ENCODE measurements at regions not wholly inside any gene's neighbourhood (a gene's known extent, or its start where the extent isn't known, plus 50 kb on each side); places are given as distances from the start of the nearest gene placed in this dataset.
A peak's percentile ranks its signal among the peaks of the same experiment; 100 is the strongest.
"Not testable (repeated sequence)": the region's sequence is repeated elsewhere in the genome, so short reads cannot be mapped to it uniquely, and the experiment has no call there.

- Mint-ChIP-seq H3K27me3 (ENCODE audit: unreplicated experiment) (no peaks in the 10 kb centered on the region), H3K27ac (ENCODE audit: unreplicated experiment) (no peak overlapping the region), H3K9me3 (ENCODE audit: unreplicated experiment) (peaks cover 8% of the 10 kb centered on the region), H3K4me3 (ENCODE audit: unreplicated experiment) (peak overlapping the region; percentile 39), H3K36me3 (ENCODE audit: unreplicated experiment) (no peaks in the 10 kb centered on the region), H3K4me1 (ENCODE audit: unreplicated experiment) (peaks cover 24% of the 10 kb centered on the region)
- no peak for TF ChIP-seq CTCF (IDR thresholded peaks at IDR 0.05)
- DNase-seq (ENCODE audit: extremely low spot score, unreplicated experiment): no peak
Measured at GRCh38 chr5:89055695-89056085, 172.7 kb upstream of the MEF2C start.

- Mint-ChIP-seq H3K36me3 (ENCODE audit: unreplicated experiment) (peaks cover 3% of the 10 kb centered on the region), H3K27me3 (ENCODE audit: unreplicated experiment) (no peaks in the 10 kb centered on the region), H3K4me1 (ENCODE audit: unreplicated experiment) (peaks cover 24% of the 10 kb centered on the region), H3K27ac (ENCODE audit: unreplicated experiment) (no peak overlapping the region), H3K9me3 (ENCODE audit: unreplicated experiment) (peaks cover 13% of the 10 kb centered on the region), H3K4me3 (ENCODE audit: unreplicated experiment) (peak overlapping the region; percentile 39)
- DNase-seq (ENCODE audit: extremely low spot score, unreplicated experiment): no peak
- TF ChIP-seq CTCF (IDR thresholded peaks at IDR 0.05): no peak
Measured at GRCh38 chr5:89055015-89055694, 172.2 kb upstream of the MEF2C start.

GRCh38 chr5:89053547-89053946 is 170.6 kb upstream of the MEF2C start:
- Mint-ChIP-seq H3K27me3 (ENCODE audit: unreplicated experiment) (no peaks in the 10 kb centered on the region), H3K36me3 (ENCODE audit: unreplicated experiment) (peaks cover 3% of the 10 kb centered on the region), H3K27ac (ENCODE audit: unreplicated experiment) (no peak overlapping the region), H3K9me3 (ENCODE audit: unreplicated experiment) (peaks cover 17% of the 10 kb centered on the region), H3K4me1 (ENCODE audit: unreplicated experiment) (peaks cover 24% of the 10 kb centered on the region), H3K4me3 (ENCODE audit: unreplicated experiment) (no peak overlapping the region)
- no peak for DNase-seq (ENCODE audit: extremely low spot score, unreplicated experiment)
- TF ChIP-seq CTCF (IDR thresholded peaks at IDR 0.05): no peak

GRCh38 chr5:89050062-89050461 is 167.1 kb upstream of the MEF2C start:
- not testable (repeated sequence) for H3K27ac Mint-ChIP-seq (ENCODE audit: unreplicated experiment); DNase-seq (ENCODE audit: extremely low spot score, unreplicated experiment); H3K36me3 Mint-ChIP-seq (ENCODE audit: unreplicated experiment); H3K4me3 Mint-ChIP-seq (ENCODE audit: unreplicated experiment); H3K27me3 Mint-ChIP-seq (ENCODE audit: unreplicated experiment)
- Mint-ChIP-seq H3K9me3 (ENCODE audit: unreplicated experiment) (peaks cover 17% of the 10 kb centered on the region), H3K4me1 (ENCODE audit: unreplicated experiment) (peaks cover 13% of the 10 kb centered on the region)

- H3K27me3 Mint-ChIP-seq (ENCODE audit: unreplicated experiment): no peaks in the 10 kb centered on the region
- no peaks in the 10 kb centered on the region for H3K4me1 Mint-ChIP-seq (ENCODE audit: unreplicated experiment)
- no peak for DNase-seq (ENCODE audit: extremely low spot score, unreplicated experiment)
- no peak overlapping the region for H3K4me3 Mint-ChIP-seq (ENCODE audit: unreplicated experiment)
- peaks cover 3% of the 10 kb centered on the region for H3K36me3 Mint-ChIP-seq (ENCODE audit: unreplicated experiment)
- no peak overlapping the region for H3K27ac Mint-ChIP-seq (ENCODE audit: unreplicated experiment)
- H3K9me3 Mint-ChIP-seq (ENCODE audit: unreplicated experiment): peaks cover 17% of the 10 kb centered on the region
- TF ChIP-seq CTCF (IDR thresholded peaks at IDR 0.05): no peak
Measured at GRCh38 chr5:89047571-89047970, 164.6 kb upstream of the MEF2C start.
